CD4-positive, alpha-beta T cell treated with Interleukin-17A for 1 hour (primary cell): ENCODE measurements at regions not wholly inside any gene's neighbourhood (a gene's known extent, or its start where the extent isn't known, plus 50 kb on each side); places are given as distances from the start of the nearest gene placed in this dataset.
"Not testable (repeated sequence)": the region's sequence is repeated elsewhere in the genome, so short reads cannot be mapped to it uniquely, and the experiment has no call there.

Experiments
- DNase-seq: peaks from one replicate; pipeline ENCODE4 v3.0.0-alpha.2; 2020

DNA sequence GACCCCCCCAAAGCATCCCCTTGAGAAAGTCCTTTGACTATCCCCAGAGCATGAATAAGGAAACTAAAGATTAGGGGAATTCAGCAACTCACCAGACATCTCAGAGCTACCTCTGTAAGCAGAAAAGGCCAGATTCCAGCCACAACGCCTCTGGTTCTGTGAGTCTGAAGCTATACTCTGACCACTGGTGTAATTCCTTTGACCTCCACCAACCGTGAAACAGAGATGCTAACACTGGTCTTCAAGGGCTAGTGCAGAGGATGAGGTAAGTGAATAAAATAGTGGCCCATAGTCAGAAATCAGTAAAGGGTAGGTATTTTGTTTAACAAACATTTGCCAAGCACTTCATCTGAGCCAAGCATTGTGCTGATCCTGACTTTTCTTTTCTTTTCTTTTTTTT lies 353.4 kb downstream of the NPIPA8 start:
- DNase-seq, result no peak

DNA sequence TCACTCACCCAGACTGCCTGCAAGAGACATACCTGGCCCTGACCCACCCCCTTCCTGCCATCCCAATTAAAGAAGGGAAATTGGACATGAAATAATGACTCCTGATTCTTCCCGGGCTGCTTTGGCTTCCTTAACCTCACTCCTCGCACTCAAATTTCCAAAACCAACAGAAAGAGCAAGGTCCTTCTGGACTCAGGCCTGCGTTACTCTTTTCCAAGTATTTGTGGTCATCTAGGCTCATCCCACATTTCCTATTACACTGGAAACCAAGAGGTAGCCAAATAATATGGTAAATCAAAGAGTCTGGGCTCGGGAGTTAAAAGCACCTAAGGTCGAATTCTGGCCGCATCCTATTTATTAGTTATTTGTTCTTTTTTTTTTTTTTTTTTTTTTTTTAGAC lies 359.3 kb downstream of the NPIPA8 start:
- DNase-seq, result no peak

DNA sequence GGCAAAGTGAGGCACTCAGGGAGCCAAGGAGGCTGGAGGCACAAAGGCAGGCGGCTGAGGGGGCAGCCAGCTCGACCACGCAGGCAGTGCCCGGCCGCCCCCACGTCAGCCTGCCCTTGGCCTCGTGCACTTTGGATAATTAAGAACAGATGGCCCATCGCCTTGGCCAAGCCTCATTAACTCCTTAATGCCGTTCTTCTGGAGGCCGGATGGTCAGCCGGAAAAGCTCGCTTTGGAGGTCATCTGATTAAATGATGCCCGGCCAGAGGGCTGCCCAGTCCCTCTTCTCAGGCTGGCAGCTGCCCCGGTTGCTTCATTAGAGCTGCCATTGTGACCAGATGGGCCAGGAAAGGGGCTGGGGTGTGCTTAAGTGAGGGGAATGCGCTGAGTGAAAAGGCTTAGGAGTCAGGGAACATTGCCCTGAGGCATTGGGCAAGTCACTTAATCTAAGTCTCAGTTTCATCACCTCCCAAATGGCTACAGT lies 364.0 kb downstream of the NPIPA8 start:
- no peak for DNase-seq

DNA sequence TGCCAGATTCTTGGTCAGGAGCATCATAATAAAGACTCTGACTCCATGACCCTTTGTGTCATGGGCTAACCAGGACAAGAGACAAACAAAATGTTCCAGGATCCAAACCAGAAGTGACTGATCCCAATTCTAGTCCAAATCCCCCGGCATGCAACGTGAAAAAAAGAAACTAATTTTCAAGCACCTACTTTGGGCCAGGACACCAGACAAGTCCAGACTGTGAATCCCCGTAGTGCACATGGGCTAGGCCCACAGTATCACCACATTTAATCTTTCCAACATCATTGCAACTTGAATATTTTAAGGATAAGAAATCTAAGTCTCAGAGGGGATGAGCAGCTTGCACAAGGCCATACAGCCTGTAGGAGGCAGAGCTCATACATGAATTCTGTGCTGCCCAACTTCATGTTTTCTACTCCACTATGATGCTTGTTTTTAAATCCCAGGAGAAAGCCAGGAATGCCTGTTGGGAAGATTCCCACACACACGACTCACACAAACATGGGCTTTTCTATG lies 365.7 kb downstream of the NPIPA8 start:
- DNase-seq, result no peak

DNA sequence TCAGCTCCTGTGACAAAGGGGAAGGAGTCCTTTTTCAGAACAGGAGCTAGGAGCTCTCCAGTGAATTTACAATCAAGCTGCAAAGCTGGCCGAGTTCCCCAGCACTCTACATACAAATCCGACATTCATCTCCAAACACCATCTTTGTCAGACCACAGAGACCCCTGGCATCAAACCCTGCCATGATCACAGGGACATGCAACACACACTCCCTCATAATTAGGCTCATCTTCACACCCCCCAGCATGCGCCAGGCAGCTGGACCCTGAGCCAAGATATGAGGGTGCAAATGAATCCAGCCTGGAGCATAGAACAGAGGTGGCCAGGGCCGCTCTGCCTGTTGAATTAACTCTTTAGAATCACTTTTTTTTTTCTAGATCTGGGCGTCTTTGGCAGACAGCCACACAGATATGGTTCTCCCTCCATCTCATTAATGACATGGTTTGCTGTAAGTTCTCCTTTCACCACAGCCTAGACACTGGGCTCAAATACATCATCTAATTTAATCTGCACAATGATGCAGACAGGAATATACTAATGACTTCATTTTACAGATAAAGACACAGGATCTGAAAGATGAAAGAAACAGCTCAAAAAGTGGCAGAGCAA lies 366.3 kb downstream of the NPIPA8 start:
- DNase-seq, result no peak

DNA sequence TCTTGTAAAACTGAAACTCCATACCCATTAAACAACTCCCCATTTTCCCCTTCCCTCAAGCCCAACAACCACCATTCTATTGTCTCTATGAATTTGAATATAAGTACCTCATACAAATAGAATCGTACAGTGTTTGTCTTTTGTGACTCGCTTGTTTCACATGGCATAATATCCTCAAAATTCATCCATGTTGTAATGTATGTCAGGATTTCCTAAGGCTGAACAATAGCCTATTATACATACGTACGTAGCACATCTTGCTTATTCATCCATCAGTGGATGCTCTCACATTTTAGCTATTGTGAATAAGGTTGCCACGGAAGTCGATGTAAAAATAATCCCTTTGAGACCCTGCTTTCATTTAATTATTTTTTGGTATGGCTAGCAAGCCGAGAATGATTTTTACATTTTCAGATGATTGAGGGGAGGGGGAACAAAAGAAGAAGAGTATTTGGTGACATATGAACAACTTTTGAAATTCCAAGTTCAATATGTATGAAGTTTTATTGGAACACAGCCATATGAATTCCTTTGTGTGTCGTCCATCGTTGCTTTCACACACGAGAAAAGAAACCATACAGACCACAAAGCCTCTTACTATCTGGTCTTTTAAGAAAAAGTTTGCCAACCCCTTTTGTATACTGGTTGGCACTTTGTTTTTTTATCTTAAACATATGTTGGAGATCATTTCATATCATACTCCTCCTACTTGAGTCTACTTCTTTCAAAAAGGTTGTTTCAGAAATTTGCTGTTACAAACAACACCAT lies 371.2 kb downstream of the NPIPA8 start:
- DNase-seq, result no peak

DNA sequence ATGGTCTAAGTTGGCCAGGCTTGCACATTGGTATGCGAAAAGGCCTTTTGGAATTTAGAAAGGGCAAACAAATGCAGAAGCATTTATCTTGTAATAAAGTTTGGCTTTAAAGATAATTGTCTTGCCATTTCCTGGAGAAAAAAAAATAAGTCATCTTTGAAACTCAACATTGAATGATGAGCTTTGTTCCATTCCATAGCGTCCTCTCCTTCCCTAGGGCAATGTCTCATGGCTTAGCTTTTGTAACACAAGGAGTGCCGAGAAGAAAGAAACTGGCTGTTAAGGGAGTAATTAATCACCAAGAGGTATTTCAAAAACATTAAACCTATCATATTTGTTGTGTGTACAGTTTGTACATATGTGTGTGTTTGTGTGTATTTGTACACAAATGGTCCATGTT lies 372.3 kb downstream of the NPIPA8 start:
- DNase-seq, result no peak

DNA sequence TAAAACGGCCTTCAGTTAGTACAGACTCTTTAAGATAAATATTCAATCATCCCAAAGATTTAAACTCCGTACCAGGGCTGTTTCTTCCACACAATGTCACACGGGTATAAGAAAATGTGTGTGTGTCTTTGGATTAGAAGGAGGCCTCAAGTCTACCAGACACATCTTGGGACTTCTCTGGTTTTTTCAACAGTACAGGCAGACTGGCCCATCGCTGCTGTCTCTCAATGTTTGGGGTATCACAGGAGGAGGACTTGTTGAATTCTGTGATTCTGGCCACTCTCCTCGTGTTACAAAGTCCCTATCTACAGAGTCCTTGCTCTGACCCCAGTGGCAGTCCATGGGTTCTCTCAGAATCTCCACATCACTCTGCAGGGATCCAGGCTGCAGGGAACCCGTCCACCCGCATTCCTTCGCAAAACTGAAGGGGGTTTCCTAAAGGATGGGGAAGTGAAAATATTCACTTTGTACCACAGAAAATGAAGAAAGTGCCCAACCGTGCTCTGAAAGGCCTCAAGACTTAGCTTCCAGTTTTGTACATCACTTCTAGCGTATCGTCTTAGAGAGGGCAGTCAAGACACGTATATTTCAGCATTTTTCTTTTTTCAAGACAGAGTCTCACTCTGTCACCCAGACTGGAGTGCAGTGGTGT lies 373.2 kb downstream of the NPIPA8 start:
- no peak for DNase-seq

DNA sequence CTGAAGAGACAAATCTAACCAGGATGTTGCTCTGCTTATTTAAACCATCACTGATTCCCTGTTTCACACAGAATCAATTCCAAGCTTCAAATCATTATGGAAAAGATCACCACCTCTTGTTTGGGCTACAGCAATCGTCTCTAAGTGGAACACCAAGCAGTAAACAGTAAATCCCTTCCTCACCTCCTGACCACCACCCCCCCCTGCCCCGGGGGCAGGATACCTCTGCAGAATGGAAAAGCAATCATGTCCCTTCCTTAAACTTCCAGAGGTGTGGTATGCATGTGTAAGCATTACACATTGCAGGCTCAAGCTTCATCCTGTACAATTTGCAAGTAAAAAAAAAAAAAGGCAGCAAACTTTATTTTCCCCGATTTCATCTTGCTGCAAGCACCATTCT lies 373.8 kb downstream of the NPIPA8 start:
- no peak for DNase-seq

DNA sequence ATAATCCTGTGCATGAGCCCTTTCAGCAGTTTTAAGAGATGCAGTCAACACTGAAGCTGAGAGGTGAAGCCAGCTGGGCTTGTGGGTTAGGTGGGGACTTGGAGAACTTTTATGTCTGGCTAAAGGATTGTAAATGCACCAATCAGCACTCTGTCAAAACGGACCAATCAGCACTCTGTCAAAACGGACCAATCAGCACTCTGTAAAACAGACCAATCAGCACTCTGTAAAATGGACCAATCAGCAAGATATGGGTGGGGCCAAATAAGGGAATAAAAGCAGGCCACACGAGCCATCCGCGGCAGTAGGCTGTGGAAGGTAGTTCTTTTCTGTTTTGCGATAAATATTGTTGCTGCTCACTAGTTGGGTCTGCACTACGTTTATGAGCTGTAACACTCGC lies 374.7 kb downstream of the NPIPA8 start:
- DNase-seq, result not testable (repeated sequence)

DNA sequence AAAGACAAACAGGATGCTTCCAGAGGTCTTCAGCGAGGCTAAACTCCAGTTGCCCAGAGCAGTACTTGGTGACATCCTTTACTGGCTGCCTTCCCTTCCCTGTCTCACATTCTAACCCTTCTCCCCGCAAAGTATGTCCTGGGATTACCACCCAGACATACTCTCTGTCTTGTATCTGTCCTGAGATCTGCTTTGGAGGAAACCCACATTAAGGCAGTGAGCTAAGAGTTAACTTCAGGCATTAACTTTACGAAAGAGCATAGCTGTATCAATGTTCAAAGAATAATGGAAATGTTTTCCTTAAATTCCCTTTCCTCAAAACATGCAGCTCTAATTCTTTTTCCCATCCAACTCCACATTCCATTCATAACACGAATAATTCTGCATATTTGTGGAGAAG lies 385.2 kb downstream of the NPIPA8 start:
- DNase-seq, result no peak

DNA sequence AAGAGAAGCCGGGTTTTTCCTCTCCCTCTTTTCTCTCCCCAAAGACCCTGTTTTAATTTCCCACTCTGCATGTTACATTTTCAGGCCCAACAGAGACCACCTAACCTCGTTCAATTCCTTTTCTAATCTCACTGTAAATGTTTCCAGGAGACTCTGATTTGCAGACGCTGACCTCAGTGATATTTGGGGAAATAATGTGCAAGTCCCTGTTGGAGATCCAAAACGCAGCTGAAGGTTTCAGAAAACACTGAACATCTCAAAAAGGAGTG lies 386.6 kb downstream of the NPIPA8 start:
- no peak for DNase-seq

DNA sequence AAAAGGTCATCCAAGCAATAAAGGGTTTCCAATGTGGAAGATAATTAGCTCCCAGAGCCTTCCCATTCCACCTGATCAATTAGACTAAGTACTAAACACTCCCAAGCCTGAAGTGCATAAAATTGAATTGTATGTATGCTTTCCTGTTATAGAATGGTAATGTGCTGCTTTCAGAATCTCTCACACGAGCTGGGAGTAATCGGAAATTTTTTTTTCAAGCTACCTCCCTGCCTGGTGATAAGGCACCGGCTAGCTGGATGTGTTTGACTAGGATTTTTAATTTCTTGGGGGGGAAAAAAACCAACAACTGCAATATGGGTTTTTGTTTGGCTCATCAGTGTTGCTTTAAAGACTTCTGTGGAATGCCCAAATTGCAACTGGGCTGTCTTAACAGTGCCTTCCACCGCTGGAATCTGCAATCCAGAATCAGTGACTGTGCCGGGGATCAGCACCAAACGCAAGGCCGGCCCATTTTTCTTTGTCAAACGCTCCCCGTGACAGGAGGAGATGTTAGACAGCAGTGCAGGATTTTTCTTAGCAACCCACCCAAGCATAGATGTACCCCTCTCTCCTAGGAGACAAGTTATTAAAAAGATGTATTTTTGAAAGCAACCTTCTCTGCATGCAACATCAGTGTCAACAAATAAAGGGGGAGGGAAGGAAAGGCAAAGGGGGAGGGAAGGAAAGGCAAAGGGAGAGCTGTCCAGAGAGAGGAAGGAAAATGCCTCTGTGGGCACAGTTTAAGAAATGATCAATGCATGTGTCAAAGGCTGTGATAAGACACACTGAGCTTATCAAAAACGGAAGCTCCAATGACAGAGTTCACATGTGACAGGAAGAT lies 387.2 kb downstream of the NPIPA8 start:
- DNase-seq, result no peak

DNA sequence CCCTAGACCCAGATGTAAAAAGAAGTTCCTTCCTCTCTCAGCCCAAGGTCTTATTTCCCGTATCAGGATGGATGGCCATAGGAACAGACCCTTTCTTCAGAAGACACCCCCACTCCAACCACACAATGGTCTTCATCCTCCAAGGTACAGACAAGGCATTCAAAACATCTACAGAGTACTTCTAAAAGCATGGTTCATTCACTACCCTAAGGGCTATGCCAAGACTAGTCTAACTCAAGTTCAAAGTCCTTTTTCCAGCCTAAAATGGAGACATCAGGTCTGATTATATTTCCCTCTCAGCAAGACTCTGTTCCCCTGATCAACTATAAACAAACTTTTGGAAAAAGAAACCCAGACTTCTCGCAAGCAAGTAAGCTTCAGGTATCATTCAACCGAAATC lies 388.9 kb downstream of the NPIPA8 start:
- no peak for DNase-seq

DNA sequence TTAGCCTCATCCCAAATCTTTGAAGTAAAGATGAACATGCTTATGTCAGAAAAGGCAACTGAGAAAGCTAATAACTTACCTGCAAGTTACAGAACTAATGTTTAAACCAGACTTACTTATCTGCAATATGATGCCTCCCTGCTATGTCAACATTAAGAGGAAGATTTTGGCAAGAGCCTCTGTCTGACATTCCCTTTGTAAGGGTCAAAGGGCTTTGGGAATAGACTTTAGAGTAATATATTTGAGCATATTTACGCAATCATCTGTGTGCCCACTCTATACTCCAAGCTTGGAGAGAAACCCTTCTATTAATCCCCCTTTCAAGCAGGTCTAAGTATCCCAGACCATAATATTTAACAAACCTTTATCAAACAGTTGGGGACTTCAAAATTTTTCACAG lies 389.4 kb downstream of the NPIPA8 start:
- no peak for DNase-seq

DNA sequence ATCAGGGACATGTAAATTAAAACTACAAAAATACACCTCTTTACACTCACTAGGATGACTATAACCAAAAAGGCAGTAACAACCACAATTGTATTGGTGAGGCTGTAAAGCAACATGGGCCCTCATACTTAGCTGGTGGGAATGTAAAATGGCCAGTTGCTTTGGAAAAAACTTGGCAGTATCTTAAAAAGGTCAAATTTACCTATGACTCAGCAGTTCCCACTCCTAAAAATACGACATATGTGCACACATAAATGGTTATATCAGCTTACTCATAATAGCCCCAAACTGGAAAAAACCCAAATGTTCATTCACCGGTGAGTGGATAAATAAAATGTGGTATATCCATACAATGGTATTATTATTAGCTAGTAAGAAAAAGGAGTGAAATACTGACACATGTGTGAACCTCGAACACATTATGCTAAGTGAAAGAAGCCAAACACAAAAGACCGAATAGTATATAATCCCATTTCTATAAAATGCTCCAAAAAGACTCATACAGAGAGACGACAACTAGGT lies 391.4 kb downstream of the NPIPA8 start:
- no peak for DNase-seq

DNA sequence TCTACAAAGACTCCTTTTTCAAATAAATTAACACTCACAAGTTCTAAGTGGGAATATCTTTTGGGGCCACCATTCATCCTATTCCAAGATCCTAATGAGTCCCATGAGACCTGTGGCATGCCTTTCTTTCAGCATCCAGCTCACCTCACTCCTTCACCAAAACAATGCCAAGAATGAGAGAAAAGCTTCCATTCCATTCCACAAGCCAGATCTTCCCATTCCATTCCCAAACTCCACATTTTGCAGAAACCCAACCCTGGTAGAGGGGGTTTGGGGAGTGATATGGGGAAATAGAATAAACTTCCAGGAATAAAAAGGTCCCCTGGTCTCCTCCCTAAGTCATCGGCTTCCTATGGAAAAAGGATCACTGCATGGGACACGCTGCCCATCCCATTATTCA lies 392.2 kb downstream of the NPIPA8 start:
- DNase-seq, result no peak

DNA sequence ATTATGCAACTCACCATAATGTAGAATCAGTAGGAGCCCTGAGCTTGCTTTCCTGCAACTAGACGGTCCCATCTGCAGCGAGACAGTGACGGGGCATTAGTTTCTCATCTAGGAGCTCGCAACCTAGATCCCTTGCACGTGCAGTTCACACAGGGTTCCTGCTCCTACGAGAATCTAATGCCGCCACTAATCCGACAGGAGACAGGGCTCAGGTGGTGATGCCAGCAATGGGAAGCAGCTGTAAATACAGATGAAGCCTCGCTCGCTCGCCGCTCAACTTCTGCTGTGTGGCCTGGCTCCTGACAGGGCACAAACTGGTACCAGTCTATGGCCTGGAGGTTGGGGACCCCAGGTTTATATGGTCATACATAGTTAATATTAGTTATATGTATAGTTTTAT lies 394.5 kb downstream of the NPIPA8 start:
- DNase-seq, result no peak

DNA sequence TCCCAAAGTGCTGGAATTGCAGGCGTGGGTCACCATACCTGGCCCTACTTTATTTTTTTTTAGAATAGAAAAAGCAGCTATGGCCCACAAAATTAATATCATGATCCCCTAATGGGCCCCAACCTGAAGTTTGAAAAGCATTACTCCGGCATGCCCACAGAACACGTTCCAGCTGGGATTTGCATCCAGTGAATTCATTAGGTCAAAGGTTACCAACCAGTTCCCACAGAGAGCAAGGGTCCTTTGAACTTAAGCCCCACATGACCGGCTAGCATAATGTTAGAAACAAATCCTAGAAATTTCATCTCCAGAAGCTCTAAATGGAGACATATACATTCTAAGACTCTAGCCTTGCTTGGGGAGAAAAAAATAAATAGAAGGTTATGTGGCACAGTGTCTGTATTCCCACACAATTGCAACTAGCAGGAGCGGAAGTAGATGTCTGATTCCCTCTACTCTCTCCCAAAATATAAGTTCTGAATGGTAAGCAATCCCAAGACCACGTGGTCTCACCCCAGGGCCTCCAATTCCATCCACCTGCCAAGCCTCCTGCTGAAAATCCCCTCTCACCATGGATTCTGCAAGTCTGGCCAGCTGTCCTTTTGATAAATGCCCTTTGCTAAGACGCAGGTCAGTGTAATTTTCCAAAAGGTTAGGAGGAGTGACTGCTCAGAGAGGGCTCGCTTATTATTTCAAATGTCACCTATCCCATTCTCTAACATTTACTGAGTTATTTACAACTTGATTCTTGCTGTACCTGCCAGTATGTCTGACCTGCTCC lies 395.8 kb downstream of the NPIPA8 start:
- DNase-seq, result no peak

DNA sequence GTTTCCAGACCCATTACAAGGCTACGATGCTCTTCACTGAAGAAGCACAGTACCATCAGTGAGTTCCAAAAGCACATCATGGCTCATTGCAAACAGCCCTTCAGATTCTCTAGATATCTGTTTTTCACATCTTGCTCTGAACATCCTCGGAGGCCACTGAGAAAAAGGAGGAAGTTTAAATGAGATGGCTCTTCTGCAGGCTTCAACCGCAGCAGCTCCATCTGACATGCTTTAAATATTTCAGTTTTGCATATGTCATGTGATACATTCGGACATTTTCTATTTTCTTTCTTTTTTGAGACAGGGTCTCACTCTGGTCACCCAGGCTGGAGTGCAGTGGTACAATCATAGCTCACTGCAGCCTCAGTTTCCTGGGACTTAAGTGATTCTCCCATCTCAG lies 396.8 kb downstream of the NPIPA8 start:
- DNase-seq, result no peak

DNA sequence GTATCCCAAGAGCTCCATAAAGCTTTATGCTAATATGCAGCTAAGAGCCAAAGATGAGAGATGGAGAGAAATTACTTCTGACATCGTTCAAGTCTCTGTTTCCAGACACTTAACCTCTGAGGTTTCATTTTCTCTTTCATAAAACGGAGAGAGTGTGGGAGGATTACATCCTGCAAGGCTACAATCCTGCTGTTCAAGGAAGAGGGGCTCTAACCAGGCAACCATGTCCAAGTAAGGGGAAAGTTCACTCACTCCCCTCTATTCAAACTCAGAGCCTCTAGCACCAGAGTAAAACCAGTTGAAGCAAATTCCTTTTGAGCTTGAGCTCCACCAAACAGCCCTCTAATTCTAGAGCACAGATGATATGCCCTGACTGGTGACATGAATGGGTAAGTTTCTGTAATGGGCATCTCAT lies 397.4 kb downstream of the NPIPA8 start:
- peak; percentile 2 for DNase-seq

DNA sequence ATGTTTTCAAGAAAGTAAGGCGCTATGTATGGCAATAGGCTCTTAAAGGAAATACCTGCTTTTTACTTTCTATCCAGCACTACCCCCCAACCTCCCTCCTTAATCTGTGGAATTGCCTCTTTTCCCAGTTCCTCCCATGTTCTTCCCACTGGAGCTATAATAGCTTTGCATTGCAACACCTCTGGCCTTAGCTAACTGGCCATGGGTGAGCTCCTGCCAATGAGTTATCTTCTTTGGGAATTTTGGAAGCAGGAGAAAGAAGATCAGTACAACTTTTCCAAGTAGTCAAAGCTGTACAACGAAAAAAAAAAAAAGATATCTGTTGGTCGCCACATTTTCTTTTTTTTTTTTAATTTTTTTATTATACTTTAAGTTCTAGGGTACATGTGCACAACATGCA lies 398.0 kb downstream of the NPIPA8 start:
- DNase-seq, result no peak
